Endodermal cell (in vitro differentiated cells): ENCODE measurements at regions not wholly inside any gene's neighbourhood (a gene's known extent, or its start where the extent isn't known, plus 50 kb on each side); places are given as distances from the start of the nearest gene placed in this dataset.
A peak's percentile ranks its signal among the peaks of the same experiment; 100 is the strongest.

ENCODE experiments used
- DNase-seq: peaks from one replicate; pipeline ENCODE4 v3.0.0-alpha.2; 2017
- H3K27ac ChIP-seq: 2 replicates; pipeline ENCODE4 v1.5.1; 2013; ENCODE audit warnings: mild to moderate bottlenecking, low read depth, low read length, moderate library complexity
- H3K27me3 ChIP-seq: 2 replicates; pipeline ENCODE4 v1.6.1; 2013; ENCODE audit warnings: mild to moderate bottlenecking, low read length, moderate library complexity; ENCODE audit not compliant: insufficient read depth, control insufficient read depth, poor library complexity, severe bottlenecking
- H3K36me3 ChIP-seq: 2 replicates; pipeline ENCODE4 v1.7.0; 2013; ENCODE audit warnings: mild to moderate bottlenecking, low read length, moderate library complexity; ENCODE audit not compliant: control insufficient read depth, insufficient read depth
- H3K4me1 ChIP-seq: one replicate; pipeline ENCODE4 v1.7.0; 2013; ENCODE audit warnings: low read length; ENCODE audit not compliant: control insufficient read depth, insufficient read depth
- H3K4me3 ChIP-seq: 2 replicates; pipeline ENCODE4 v1.5.1; 2013; ENCODE audit warnings: mild to moderate bottlenecking, low read length, moderate library complexity
- H3K9ac ChIP-seq: 2 replicates; pipeline ENCODE4 v1.6.1; 2013; ENCODE audit warnings: mild to moderate bottlenecking, low read length, moderate library complexity; ENCODE audit not compliant: poor library complexity, severe bottlenecking; ENCODE audit errors: extremely low read depth
- H3K9me3 ChIP-seq: 2 replicates; pipeline ENCODE4 v1.6.1; 2013; ENCODE audit warnings: mild to moderate bottlenecking, low read length, moderate library complexity; ENCODE audit not compliant: control insufficient read depth
- H3K27ac Mint-ChIP-seq: 2 replicates; pipeline ENCODE4 v1.8.0; 2020; ENCODE audit warnings: mixed read lengths
- H3K27me3 Mint-ChIP-seq: 2 replicates; pipeline ENCODE4 v1.8.0; 2021; ENCODE audit warnings: mild to moderate bottlenecking, mixed read lengths; ENCODE audit not compliant: insufficient read depth
- H3K36me3 Mint-ChIP-seq: 2 replicates; pipeline ENCODE4 v1.8.0; 2020; ENCODE audit warnings: low read depth, mixed read lengths
- H3K4me1 Mint-ChIP-seq: 2 replicates; pipeline ENCODE4 v1.8.0; 2020; ENCODE audit warnings: mixed read lengths
- H3K4me3 Mint-ChIP-seq: 2 replicates; pipeline ENCODE4 v1.8.0; 2020; ENCODE audit warnings: mild to moderate bottlenecking, moderate library complexity, mixed read lengths
- H3K9me3 Mint-ChIP-seq: 2 replicates; pipeline ENCODE4 v1.8.0; 2020; ENCODE audit warnings: mild to moderate bottlenecking, mixed read lengths
- WGBS, 2 experiments: methylation state at CpG; one replicate each; pipeline versions ENCODE4 v1.1.5 to v1.1.7; 2013; ENCODE audit warnings: missing lambda C conversion rate in 2 of 2, mixed read lengths in 1 of 2; ENCODE audit not compliant: insufficient coverage in 1 of 2, insufficient read length in 1 of 2; 5-methylcytosine and 5-hydroxymethylcytosine counted together
- TF ChIP-seq, protein P1 (sequence below): fragments of 200-600 bp; sonication (generic); conservative IDR thresholded peaks from 2 replicates; pipeline ENCODE4 v1.5.0; 2021; ENCODE audit warnings: antibody characterized with exemption, mild to moderate bottlenecking

GRCh38 chr2:43070676-43071502 is 155.5 kb downstream of the ZFP36L2 start:
- H3K4me1 ChIP-seq = no peaks in the 10 kb centered on the region
- no peak for DNase-seq
- 74 to 93% methylated on average over 6 to 15 of the region's 15 CpGs for WGBS, 2 experiments
- no peaks in the 10 kb centered on the region for H3K36me3 ChIP-seq
- no peaks in the 10 kb centered on the region for H3K9me3 Mint-ChIP-seq
- H3K36me3 Mint-ChIP-seq = no peaks in the 10 kb centered on the region
- no peak overlapping the region for H3K9ac ChIP-seq
- no peak overlapping the region for H3K4me3 ChIP-seq
- H3K4me1 Mint-ChIP-seq = peaks cover 8% of the 10 kb centered on the region
- no peaks in the 10 kb centered on the region for H3K27me3 ChIP-seq
- peak overlapping the region; percentile 29 for H3K27ac ChIP-seq
- TF ChIP-seq, protein P1, sequence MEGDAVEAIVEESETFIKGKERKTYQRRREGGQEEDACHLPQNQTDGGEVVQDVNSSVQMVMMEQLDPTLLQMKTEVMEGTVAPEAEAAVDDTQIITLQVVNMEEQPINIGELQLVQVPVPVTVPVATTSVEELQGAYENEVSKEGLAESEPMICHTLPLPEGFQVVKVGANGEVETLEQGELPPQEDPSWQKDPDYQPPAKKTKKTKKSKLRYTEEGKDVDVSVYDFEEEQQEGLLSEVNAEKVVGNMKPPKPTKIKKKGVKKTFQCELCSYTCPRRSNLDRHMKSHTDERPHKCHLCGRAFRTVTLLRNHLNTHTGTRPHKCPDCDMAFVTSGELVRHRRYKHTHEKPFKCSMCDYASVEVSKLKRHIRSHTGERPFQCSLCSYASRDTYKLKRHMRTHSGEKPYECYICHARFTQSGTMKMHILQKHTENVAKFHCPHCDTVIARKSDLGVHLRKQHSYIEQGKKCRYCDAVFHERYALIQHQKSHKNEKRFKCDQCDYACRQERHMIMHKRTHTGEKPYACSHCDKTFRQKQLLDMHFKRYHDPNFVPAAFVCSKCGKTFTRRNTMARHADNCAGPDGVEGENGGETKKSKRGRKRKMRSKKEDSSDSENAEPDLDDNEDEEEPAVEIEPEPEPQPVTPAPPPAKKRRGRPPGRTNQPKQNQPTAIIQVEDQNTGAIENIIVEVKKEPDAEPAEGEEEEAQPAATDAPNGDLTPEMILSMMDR = no peak
- H3K27ac Mint-ChIP-seq = peak overlapping the region; percentile 39
- no peak overlapping the region for H3K4me3 Mint-ChIP-seq
- peaks cover 16% of the 10 kb centered on the region for H3K27me3 Mint-ChIP-seq
- no peaks in the 10 kb centered on the region for H3K9me3 ChIP-seq

GRCh38 chr2:43070030-43070429 is 156.4 kb downstream of the ZFP36L2 start:
- H3K36me3 ChIP-seq = no peaks in the 10 kb centered on the region
- TF ChIP-seq, protein P1 = no peak
- H3K9me3 Mint-ChIP-seq = no peaks in the 10 kb centered on the region
- 88% methylated on average over 1 of the region's 3 CpGs for WGBS, 2 experiments
- no peaks in the 10 kb centered on the region for H3K27me3 ChIP-seq
- H3K4me3 ChIP-seq = no peak overlapping the region
- H3K9me3 ChIP-seq = no peaks in the 10 kb centered on the region
- no peaks in the 10 kb centered on the region for H3K36me3 Mint-ChIP-seq
- no peak overlapping the region for H3K9ac ChIP-seq
- no peak for DNase-seq
- peaks cover 16% of the 10 kb centered on the region for H3K27me3 Mint-ChIP-seq
- H3K4me3 Mint-ChIP-seq = no peak overlapping the region
- H3K27ac Mint-ChIP-seq = no peak overlapping the region
- no peak overlapping the region for H3K27ac ChIP-seq
- H3K4me1 ChIP-seq = no peaks in the 10 kb centered on the region
- peaks cover 8% of the 10 kb centered on the region for H3K4me1 Mint-ChIP-seq

DNA sequence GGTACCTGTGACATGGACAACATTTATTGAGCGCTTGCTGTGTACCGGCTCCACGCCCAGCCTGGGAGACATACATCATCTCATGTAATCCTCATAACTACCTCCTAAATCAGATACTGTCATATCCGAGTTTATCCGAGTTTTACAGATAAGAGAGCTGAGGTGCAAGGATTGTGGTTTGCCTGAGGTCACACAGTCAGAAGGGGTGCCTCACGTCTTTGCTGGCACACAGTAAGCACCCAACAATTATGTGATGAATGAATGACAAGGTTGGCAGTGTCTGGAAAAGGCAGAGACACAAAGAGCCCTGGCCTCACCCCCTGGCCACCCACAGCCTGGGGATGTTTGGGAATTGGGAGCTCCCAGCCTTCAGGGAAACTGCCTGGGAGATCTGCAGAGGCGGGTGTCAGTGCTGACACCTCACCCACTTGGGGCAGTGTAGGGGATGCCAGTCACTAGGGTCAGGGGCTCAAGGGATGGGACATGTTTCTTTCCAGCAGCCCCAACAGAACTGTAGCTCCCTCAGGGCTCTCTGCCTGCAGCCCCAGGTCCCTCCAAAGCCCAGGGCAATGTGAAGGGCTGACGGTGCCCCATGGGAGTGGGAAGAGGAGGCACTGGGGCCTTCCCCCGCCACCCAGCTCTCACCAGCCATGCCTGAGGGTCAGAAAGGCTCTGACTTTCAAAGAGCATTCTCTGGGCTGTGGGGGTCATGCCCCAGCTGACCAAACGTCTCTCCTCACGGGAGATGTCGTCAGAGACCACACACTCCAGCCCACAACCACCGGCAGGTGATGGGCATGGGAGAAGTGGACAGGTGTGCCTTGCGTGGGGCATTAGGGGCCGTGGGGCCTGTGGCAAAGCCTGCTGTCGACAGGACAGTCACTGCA is 157.5 kb downstream of the ZFP36L2 start:
- Histone ChIP-seq H3K4me1 (no peaks in the 10 kb centered on the region), H3K9ac (no peak overlapping the region), H3K27ac (no peak overlapping the region), H3K36me3 (no peaks in the 10 kb centered on the region), H3K9me3 (peaks cover 8% of the 10 kb centered on the region), H3K27me3 (no peaks in the 10 kb centered on the region), H3K4me3 (no peak overlapping the region)
- 92 to 93% methylated on average over 2 to 16 of the region's 16 CpGs for WGBS, 2 experiments
- H3K36me3 Mint-ChIP-seq = peaks cover 2% of the 10 kb centered on the region
- no peak overlapping the region for H3K4me3 Mint-ChIP-seq
- no peak overlapping the region for H3K27ac Mint-ChIP-seq
- peaks cover 7% of the 10 kb centered on the region for H3K9me3 Mint-ChIP-seq
- TF ChIP-seq, protein P1 = no peak
- H3K27me3 Mint-ChIP-seq = peaks cover 16% of the 10 kb centered on the region
- no peak for DNase-seq
- peaks cover 8% of the 10 kb centered on the region for H3K4me1 Mint-ChIP-seq
